ENCODE measurements at regions not wholly inside any gene's neighbourhood (a gene's known extent, or its start where the extent isn't known, plus 50 kb on each side); places are given as distances from the start of the nearest gene placed in this dataset.

DNA sequence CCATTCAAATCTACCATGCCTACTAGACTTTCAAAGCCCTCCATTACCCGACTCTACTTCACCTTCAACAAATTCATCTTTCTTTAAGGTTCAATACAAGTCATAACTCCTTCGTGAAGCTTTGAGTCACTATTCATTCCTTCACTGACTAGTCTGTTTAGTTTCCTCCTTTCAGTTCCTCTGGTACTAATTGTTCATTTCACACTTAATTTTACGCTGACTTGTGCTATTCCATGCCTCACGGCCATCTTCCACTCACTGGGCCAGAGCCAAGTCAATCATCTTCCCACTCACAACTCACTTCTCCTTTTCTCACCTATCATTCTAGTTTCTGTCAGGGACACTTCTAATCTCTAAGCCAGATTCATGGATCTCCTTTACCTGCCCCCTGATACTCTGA is 136.2 kb downstream of the MTX2 start:
- Histone ChIP-seq H3K36me3 (no peaks in the 10 kb centered on the region), H3K4me1 (no peaks in the 10 kb centered on the region), H3K27me3 (no peaks in the 10 kb centered on the region), H3K4me3 (no peak overlapping the region), H3K27ac (no peak overlapping the region), H3K9me3 (no peaks in the 10 kb centered on the region)
- WGBS, 2 donors, result 86% methylated on average over 4 of the region's 4 CpGs; no CpG with 5 or more reads in 1 of the 2 donors
- TF ChIP-seq, protein P1, sequence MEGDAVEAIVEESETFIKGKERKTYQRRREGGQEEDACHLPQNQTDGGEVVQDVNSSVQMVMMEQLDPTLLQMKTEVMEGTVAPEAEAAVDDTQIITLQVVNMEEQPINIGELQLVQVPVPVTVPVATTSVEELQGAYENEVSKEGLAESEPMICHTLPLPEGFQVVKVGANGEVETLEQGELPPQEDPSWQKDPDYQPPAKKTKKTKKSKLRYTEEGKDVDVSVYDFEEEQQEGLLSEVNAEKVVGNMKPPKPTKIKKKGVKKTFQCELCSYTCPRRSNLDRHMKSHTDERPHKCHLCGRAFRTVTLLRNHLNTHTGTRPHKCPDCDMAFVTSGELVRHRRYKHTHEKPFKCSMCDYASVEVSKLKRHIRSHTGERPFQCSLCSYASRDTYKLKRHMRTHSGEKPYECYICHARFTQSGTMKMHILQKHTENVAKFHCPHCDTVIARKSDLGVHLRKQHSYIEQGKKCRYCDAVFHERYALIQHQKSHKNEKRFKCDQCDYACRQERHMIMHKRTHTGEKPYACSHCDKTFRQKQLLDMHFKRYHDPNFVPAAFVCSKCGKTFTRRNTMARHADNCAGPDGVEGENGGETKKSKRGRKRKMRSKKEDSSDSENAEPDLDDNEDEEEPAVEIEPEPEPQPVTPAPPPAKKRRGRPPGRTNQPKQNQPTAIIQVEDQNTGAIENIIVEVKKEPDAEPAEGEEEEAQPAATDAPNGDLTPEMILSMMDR (IDR thresholded peaks at IDR 0.05), result no peak
- intact Hi-C loops (cut with DNase I), result no loop called here
- ATAC-seq (no peak), DNase-seq (no peak)

DNA sequence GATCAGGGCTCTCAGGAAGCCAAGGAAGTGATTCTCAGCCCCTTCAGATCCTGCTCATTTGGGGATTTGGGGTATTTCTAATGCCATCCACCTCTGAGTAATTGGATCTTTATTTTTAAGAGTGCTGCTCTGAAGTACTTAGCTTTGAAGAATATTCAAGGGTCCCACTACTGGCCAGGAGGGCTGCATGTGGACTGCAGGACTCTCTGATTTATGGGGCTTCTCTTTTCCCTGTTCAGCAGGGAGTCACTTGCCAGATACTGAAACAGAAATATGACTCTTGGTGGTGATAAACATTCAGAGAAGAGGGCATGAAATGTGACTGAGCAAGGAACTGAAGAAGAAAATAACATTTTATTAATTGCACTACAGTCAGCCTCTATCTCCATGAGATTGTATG is 138.5 kb downstream of the MTX2 start:
- H3K4me1 ChIP-seq, result no peaks in the 10 kb centered on the region
- H3K4me3 ChIP-seq, result no peak overlapping the region
- no peak overlapping the region for H3K27ac ChIP-seq
- TF ChIP-seq, protein P1 (IDR thresholded peaks at IDR 0.05), result no peak
- no peaks in the 10 kb centered on the region for H3K9me3 ChIP-seq
- no peak for DNase-seq
- no peaks in the 10 kb centered on the region for H3K36me3 ChIP-seq
- no peak for ATAC-seq
- peaks cover 0 to 12% (median 0%) of the 10 kb centered on the region in 7 donors for H3K27me3 ChIP-seq
- intact Hi-C loops (cut with DNase I), result no loop called here

- Histone ChIP-seq H3K9me3 (no peaks in the 10 kb centered on the region), H3K36me3 (no peaks in the 10 kb centered on the region), H3K27ac (no peak overlapping the region), H3K4me3 (no peak overlapping the region), H3K4me1 (no peaks in the 10 kb centered on the region), H3K27me3 (peaks cover 0 to 21% (median 4%) of the 10 kb centered on the region in 7 donors)
- intact Hi-C loops (cut with DNase I), result no loop called here
- DNase-seq, result no peak
- no peak for ATAC-seq
- WGBS, 2 donors, result 83 to 90% methylated on average over 2 of the region's 2 CpGs
- TF ChIP-seq, protein P1 (IDR thresholded peaks at IDR 0.05), result no peak
Measured at GRCh38 chr2:176409671-176410070, 140.4 kb downstream of the MTX2 start.

- no peaks in the 10 kb centered on the region for H3K9me3 ChIP-seq
- TF ChIP-seq, protein P1 (IDR thresholded peaks at IDR 0.05), result no peak
- DNase-seq (no peak), ATAC-seq (no peak)
- intact Hi-C loops (cut with DNase I), result no loop called here
- no peak overlapping the region for H3K27ac ChIP-seq
- H3K4me3 ChIP-seq, result no peak overlapping the region
- H3K27me3 ChIP-seq, result peaks cover 0 to 35% (median 4%) of the 10 kb centered on the region in 7 donors
- H3K4me1 ChIP-seq, result no peaks in the 10 kb centered on the region
- no peaks in the 10 kb centered on the region for H3K36me3 ChIP-seq
Measured at GRCh38 chr2:176412136-176412535, 142.9 kb downstream of the MTX2 start.

- Histone ChIP-seq H3K36me3 (no peaks in the 10 kb centered on the region), H3K4me1 (no peaks in the 10 kb centered on the region), H3K9me3 (no peaks in the 10 kb centered on the region), H3K27ac (no peak overlapping the region), H3K27me3 (peaks cover 0 to 35% (median 4%) of the 10 kb centered on the region in 7 donors), H3K4me3 (no peak overlapping the region)
- TF ChIP-seq, protein P1 (IDR thresholded peaks at IDR 0.05), result no peak
- ATAC-seq, result no peak
- WGBS, 2 donors, result 72 to 75% methylated on average over 4 of the region's 4 CpGs
- intact Hi-C loops (cut with DNase I), result no loop called here
- no peak for DNase-seq
Measured at GRCh38 chr2:176413786-176414185, 144.5 kb downstream of the MTX2 start.

Measured in heart right ventricle (tissue), 16 donors.